SK-N-SH (cell line): ENCODE measurements at regions not wholly inside any gene's neighbourhood (a gene's known extent, or its start where the extent isn't known, plus 50 kb on each side); places are given as distances from the start of the nearest gene placed in this dataset.

Experiments used
- CTCF ChIA-PET: fragments of 300-600, 350-600 bp; formaldehyde crosslinking; extraction: SDS; loops from one replicate; lab custom pipeline; 2021; lab: Yijun Ruan, JAX
- POLR2A ChIA-PET: fragments of 350-600 bp; sonication (Branson Sonifier 250); formaldehyde crosslinking; extraction: SDS; loops from one replicate; lab custom pipeline; 2020; ENCODE audit warnings: antibody characterized with exemption, inconsistent platforms; lab: Yijun Ruan, JAX
- DNase-seq: peaks from one replicate; pipeline ENCODE4 v3.0.0; 2012
- H2AFZ ChIP-seq: fragments of 200-600 bp; sonication (generic); 2 replicates; pipeline ENCODE4 v1.8.1; 2016; ENCODE audit warnings: antibody characterized with exemption, mild to moderate bottlenecking, low read depth
- H3F3A ChIP-seq: fragments of 200-600 bp; sonication (generic); replicated peaks from 2 replicates; pipeline ENCODE3; 2016; ENCODE audit warnings: antibody characterized with exemption, mild to moderate bottlenecking; ENCODE audit not compliant: insufficient read depth
- H3K27ac ChIP-seq, 2 experiments: fragments of 200-500 bp in 1 of 2; fragments of 200-600 bp in 1 of 2; sonication (Bioruptor generic) in 1 of 2; sonication (generic), shearing (Covaris generic) in 1 of 2; 2 replicates each; pipeline versions ENCODE4 v1.5.1 to v1.6.1; 2014 to 2016; ENCODE audit warnings: low read depth in 2 of 2, inconsistent platforms in 1 of 2, low read length in 1 of 2, mild to moderate bottlenecking in 1 of 2, mixed read lengths in 1 of 2
- H3K27me3 ChIP-seq: fragments of 200-600 bp; sonication (generic), shearing (Covaris generic); 2 replicates; pipeline ENCODE4 v1.6.1; 2016; ENCODE audit warnings: mixed run types; ENCODE audit not compliant: insufficient read depth
- H3K36me3 ChIP-seq, 2 experiments: fragments of 200-500 bp in 1 of 2; fragments of 200-600 bp in 1 of 2; sonication (Bioruptor generic) in 1 of 2; sonication (generic) in 1 of 2; replicated peaks in 1 of 2; 2 replicates each; pipeline versions ENCODE3 to v1.5.1; 2014 to 2016; ENCODE audit warnings: low read length in 1 of 2, mild to moderate bottlenecking in 1 of 2; ENCODE audit not compliant: insufficient read depth in 2 of 2, control insufficient read depth in 1 of 2
- H3K4me1 ChIP-seq, 2 experiments: fragments of 200-500 bp in 1 of 2; fragments of 200-600 bp in 1 of 2; sonication (Bioruptor generic) in 1 of 2; sonication (generic), shearing (Covaris generic) in 1 of 2; 2 replicates each; pipeline versions ENCODE4 v1.5.1 to v1.6.1; 2014 to 2016; ENCODE audit warnings: low read depth in 1 of 2, low read length in 1 of 2, mixed run types in 1 of 2; ENCODE audit not compliant: insufficient read depth in 2 of 2, control insufficient read depth in 1 of 2
- H3K4me2 ChIP-seq: fragments of 200-600 bp; sonication (generic), shearing (Covaris generic); 2 replicates; pipeline ENCODE4 v1.6.1; 2017; ENCODE audit warnings: mixed run types
- H3K4me3 ChIP-seq, 2 experiments: fragments of 200-500 bp in 1 of 2; fragments of 200-600 bp in 1 of 2; sonication (Bioruptor generic) in 1 of 2; sonication (generic), shearing (Covaris generic) in 1 of 2; 2 replicates each; pipeline versions ENCODE4 v1.5.1 to v1.8.1; 2014 to 2016; ENCODE audit warnings: low read depth in 2 of 2, inconsistent platforms in 1 of 2, low read length in 1 of 2, mild to moderate bottlenecking in 1 of 2, mixed read lengths in 1 of 2, moderate library complexity in 1 of 2
- H3K79me2 ChIP-seq: fragments of 200-600 bp; sonication (generic); 2 replicates; pipeline ENCODE4 v1.8.1; 2017; ENCODE audit warnings: mild to moderate bottlenecking; ENCODE audit not compliant: insufficient read depth
- H3K9ac ChIP-seq: fragments of 200-600 bp; sonication (generic); 2 replicates; pipeline ENCODE4 v1.6.1; 2017; ENCODE audit warnings: mixed run types
- H3K9me2 ChIP-seq: fragments of 200-600 bp; sonication (generic); 2 replicates; pipeline ENCODE4 v1.6.1; 2017; ENCODE audit warnings: mixed run types
- H3K9me3 ChIP-seq: fragments of 200-600 bp; sonication (generic); 2 replicates; pipeline ENCODE4 v1.6.1; 2017; ENCODE audit warnings: mixed run types, mild to moderate bottlenecking, moderate library complexity
- H4K20me1 ChIP-seq: fragments of 200-600 bp; sonication (generic); 2 replicates; pipeline ENCODE4 v1.6.1; 2017; ENCODE audit warnings: mild to moderate bottlenecking, mixed run types; ENCODE audit not compliant: insufficient read depth
- CHD2 ChIP-seq: fragments of 150-350 bp; IDR thresholded peaks from 2 replicates; pipeline ENCODE4 v1.6.1; 2018; ENCODE audit warnings: low read length; ENCODE audit not compliant: partially characterized antibody
- ELF1 ChIP-seq: IDR thresholded peaks from 2 replicates; pipeline ENCODE4 v1.4.0; 2012
- EP300 ChIP-seq, 2 experiments: IDR thresholded peaks; 2 replicates each; pipeline versions ENCODE4 v1.4.0 to v1.6.1; 2012; ENCODE audit warnings: borderline replicate concordance in 1 of 2, low read depth in 1 of 2, low read length in 1 of 2
- EZH2phosphoT487 ChIP-seq: fragments of 200-600 bp; sonication (generic); IDR thresholded peaks from 2 replicates; pipeline ENCODE4 v1.6.1; 2017; ENCODE audit warnings: low read depth, mixed run types, mild to moderate bottlenecking, antibody characterized with exemption, moderate library complexity, borderline replicate concordance
- FOXJ3 ChIP-seq: sonication (generic); formaldehyde crosslinking; IDR thresholded peaks from 2 replicates; pipeline ENCODE4 v1.5.1; 2020; ENCODE audit warnings: mild to moderate bottlenecking, missing genetic modification reagents
- GATA2 ChIP-seq: sonication (generic); formaldehyde crosslinking; IDR thresholded peaks from 2 replicates; pipeline ENCODE4 v1.5.0; 2020; ENCODE audit warnings: mild to moderate bottlenecking, missing genetic modification reagents
- JUND ChIP-seq: IDR thresholded peaks from 2 replicates; pipeline ENCODE4 v1.4.0; 2012
- MEF2A ChIP-seq: IDR thresholded peaks from 2 replicates; pipeline ENCODE4 v1.4.0; 2012; ENCODE audit warnings: low read depth, borderline replicate concordance
- MXI1 ChIP-seq: IDR thresholded peaks from 2 replicates; pipeline ENCODE4 v1.6.1; 2012; ENCODE audit warnings: mild to moderate bottlenecking, low read depth, low read length, improper control_type of control experiment
- NFIC ChIP-seq: IDR thresholded peaks from 2 replicates; pipeline ENCODE4 v1.4.0; 2012; ENCODE audit warnings: borderline replicate concordance
- POLR2AphosphoS5 ChIP-seq: IDR thresholded peaks from 2 replicates; pipeline ENCODE4 v1.6.1; 2012; ENCODE audit warnings: low read depth, low read length
- RAD21 ChIP-seq: IDR thresholded peaks from 2 replicates; pipeline ENCODE4 v1.6.1; 2012; ENCODE audit warnings: mild to moderate bottlenecking, low read length
- YY1 ChIP-seq: IDR thresholded peaks from 2 replicates; pipeline ENCODE4 v1.4.0; 2012; ENCODE audit warnings: low read depth, mild to moderate bottlenecking
- WGBS: methylation state at CpG from one replicate; pipeline ENCODE4 v1.1.6; 2017; ENCODE audit warnings: low lambda C conversion rate; 5-methylcytosine and 5-hydroxymethylcytosine counted together
- TF ChIP-seq, protein P1 (sequence below): IDR thresholded peaks from 2 replicates; pipeline ENCODE4; 2012
- TF ChIP-seq, protein P2 (sequence below): IDR thresholded peaks from 2 replicates; pipeline ENCODE4 v1.4.0; 2012; ENCODE audit warnings: low read depth, borderline replicate concordance
- TF ChIP-seq, protein P3 (sequence below): fragments of 200-600 bp; sonication (generic); IDR thresholded peaks from 2 replicates; pipeline ENCODE4 v1.6.1; 2017; ENCODE audit warnings: antibody characterized with exemption, mild to moderate bottlenecking, moderate library complexity
- TF ChIP-seq, protein P4 (sequence below): IDR thresholded peaks from 2 replicates; pipeline ENCODE4 v1.4.0; 2012; ENCODE audit warnings: low read depth
- TF ChIP-seq, protein P5 (sequence below): fragments of 150-350 bp; IDR thresholded peaks from 2 replicates; pipeline ENCODE4 v1.6.1; 2017; ENCODE audit warnings: antibody characterized with exemption, low read length, low read depth, borderline replicate concordance

DNA sequence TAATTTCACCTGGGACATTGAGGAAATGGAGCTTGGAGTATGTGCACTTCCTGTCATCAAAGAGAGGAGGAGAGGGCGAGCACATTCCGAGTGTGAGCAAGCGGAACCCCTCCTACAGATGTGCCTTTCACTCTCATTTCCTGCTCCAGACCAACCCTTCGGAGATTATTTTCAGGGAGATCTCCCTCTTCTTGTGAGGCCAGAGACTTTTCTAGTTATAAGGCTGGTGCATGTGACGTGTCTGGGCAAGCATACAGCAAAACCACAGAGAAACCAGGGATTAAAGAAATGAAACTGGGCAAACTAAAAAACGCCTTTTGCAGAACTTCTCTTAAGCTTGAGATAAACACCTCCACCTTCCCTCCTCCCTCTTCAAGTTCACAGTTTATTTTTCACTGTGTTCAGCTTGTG, 409.2 kb upstream of the TCF4 start (continued):
- TF ChIP-seq POLR2AphosphoS5 (no peak), MXI1 (no peak)

DNA sequence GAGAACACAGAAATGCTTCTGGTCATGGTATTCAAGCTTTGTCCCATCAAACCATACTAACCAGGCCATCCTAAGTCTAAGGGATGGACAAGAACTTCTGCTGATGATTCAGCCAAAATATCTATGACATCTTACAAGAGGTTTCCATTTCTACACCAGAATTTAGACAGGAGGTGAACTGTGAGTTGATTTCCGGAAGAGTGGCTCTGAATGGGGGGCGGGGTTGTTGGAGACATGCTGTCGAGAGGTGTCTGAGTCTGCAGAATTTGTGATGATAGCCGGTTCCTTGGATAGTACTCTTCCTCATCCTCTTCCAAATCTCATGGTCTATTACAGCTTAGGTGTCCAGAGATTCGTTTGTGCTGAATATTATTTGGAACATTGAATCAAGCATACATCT, 408.7 kb upstream of the TCF4 start:
- ChIA-PET CTCF (no interaction called here), POLR2A (no interaction called here)
- Histone ChIP-seq H3K9me2 (no peaks in the 10 kb centered on the region), H3K4me1 (peaks cover 5 to 9% of the 10 kb centered on the region in 2 experiments; a peak in 3 of 4 replicates), H3F3A (no peaks in the 10 kb centered on the region), H3K36me3 (no peaks in the 10 kb centered on the region), H3K4me3 (no peak overlapping the region), H3K4me2 (no peak overlapping the region), H3K79me2 (no peaks in the 10 kb centered on the region), H2AFZ (no peak overlapping the region), H4K20me1 (no peaks in the 10 kb centered on the region), H3K9ac (no peak overlapping the region), H3K9me3 (no peaks in the 10 kb centered on the region), H3K27ac (no peak overlapping the region), H3K27me3 (no peaks in the 10 kb centered on the region)
- no peak for TF ChIP-seq GATA2 (CRISPR knock-in tag)
- no peak for TF ChIP-seq MEF2A
- TF ChIP-seq CHD2, result no peak
- TF ChIP-seq, protein P1, sequence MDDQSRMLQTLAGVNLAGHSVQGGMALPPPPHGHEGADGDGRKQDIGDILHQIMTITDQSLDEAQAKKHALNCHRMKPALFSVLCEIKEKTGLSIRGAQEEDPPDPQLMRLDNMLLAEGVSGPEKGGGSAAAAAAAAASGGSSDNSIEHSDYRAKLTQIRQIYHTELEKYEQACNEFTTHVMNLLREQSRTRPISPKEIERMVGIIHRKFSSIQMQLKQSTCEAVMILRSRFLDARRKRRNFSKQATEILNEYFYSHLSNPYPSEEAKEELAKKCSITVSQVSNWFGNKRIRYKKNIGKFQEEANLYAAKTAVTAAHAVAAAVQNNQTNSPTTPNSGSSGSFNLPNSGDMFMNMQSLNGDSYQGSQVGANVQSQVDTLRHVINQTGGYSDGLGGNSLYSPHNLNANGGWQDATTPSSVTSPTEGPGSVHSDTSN, result no peak
- TF ChIP-seq, protein P2, sequence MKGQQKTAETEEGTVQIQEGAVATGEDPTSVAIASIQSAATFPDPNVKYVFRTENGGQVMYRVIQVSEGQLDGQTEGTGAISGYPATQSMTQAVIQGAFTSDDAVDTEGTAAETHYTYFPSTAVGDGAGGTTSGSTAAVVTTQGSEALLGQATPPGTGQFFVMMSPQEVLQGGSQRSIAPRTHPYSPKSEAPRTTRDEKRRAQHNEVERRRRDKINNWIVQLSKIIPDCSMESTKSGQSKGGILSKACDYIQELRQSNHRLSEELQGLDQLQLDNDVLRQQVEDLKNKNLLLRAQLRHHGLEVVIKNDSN, result no peak
- TF ChIP-seq RAD21, result no peak
- no peak for TF ChIP-seq POLR2AphosphoS5
- TF ChIP-seq, protein P3, sequence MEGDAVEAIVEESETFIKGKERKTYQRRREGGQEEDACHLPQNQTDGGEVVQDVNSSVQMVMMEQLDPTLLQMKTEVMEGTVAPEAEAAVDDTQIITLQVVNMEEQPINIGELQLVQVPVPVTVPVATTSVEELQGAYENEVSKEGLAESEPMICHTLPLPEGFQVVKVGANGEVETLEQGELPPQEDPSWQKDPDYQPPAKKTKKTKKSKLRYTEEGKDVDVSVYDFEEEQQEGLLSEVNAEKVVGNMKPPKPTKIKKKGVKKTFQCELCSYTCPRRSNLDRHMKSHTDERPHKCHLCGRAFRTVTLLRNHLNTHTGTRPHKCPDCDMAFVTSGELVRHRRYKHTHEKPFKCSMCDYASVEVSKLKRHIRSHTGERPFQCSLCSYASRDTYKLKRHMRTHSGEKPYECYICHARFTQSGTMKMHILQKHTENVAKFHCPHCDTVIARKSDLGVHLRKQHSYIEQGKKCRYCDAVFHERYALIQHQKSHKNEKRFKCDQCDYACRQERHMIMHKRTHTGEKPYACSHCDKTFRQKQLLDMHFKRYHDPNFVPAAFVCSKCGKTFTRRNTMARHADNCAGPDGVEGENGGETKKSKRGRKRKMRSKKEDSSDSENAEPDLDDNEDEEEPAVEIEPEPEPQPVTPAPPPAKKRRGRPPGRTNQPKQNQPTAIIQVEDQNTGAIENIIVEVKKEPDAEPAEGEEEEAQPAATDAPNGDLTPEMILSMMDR, result no peak
- no peak for TF ChIP-seq NFIC
- TF ChIP-seq, protein P4, sequence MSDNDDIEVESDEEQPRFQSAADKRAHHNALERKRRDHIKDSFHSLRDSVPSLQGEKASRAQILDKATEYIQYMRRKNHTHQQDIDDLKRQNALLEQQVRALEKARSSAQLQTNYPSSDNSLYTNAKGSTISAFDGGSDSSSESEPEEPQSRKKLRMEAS, result no peak
- TF ChIP-seq, protein P5, sequence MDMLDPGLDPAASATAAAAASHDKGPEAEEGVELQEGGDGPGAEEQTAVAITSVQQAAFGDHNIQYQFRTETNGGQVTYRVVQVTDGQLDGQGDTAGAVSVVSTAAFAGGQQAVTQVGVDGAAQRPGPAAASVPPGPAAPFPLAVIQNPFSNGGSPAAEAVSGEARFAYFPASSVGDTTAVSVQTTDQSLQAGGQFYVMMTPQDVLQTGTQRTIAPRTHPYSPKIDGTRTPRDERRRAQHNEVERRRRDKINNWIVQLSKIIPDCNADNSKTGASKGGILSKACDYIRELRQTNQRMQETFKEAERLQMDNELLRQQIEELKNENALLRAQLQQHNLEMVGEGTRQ, result no peak
- TF ChIP-seq YY1, result no peak
- TF ChIP-seq EP300 (IDR thresholded peaks at IDR 0.05; ENCODE audit: borderline replicate concordance in 1 of 2, low read depth in 1 of 2, low read length in 1 of 2), result no peak
- no peak for TF ChIP-seq EZH2phosphoT487
- TF ChIP-seq ELF1, result no peak
- TF ChIP-seq FOXJ3 (CRISPR knock-in tag), result no peak
- TF ChIP-seq JUND, result no peak
- no peak for DNase-seq
- WGBS, result 73% methylated on average over 5 of the region's 5 CpGs
